Neutrophil (primary cell): ENCODE measurements at regions not wholly inside any gene's neighbourhood (a gene's known extent, or its start where the extent isn't known, plus 50 kb on each side); places are given as distances from the start of the nearest gene placed in this dataset.

Experiments
- H3K27ac ChIP-seq: fragments of 200-600 bp; sonication (generic); 2 replicates; pipeline ENCODE4 v1.5.1; 2016; ENCODE audit warnings: mild to moderate bottlenecking, moderate library complexity
- H3K27me3 ChIP-seq: fragments of 200-600 bp; sonication (generic); 2 replicates; pipeline ENCODE4 v1.6.0; 2016; ENCODE audit warnings: mild to moderate bottlenecking
- H3K36me3 ChIP-seq: fragments of 200-600 bp; sonication (generic); 2 replicates; pipeline ENCODE4 v1.5.1; 2017
- H3K4me1 ChIP-seq, 2 experiments: fragments of 200-600 bp in 1 of 2; sonication (generic) in 1 of 2; 1 replicate in 1 of 2; 2 replicates in 1 of 2; pipeline versions ENCODE4 v1.5.1 to v1.6.1; 2013 to 2016; ENCODE audit warnings: low read depth in 1 of 2, low read length in 1 of 2, mild to moderate bottlenecking in 1 of 2, moderate library complexity in 1 of 2; ENCODE audit not compliant: control insufficient read depth in 1 of 2, insufficient read depth in 1 of 2
- H3K4me3 ChIP-seq, 2 experiments: fragments of 200-600 bp in 1 of 2; sonication (generic) in 1 of 2; 1 replicate in 1 of 2; 2 replicates in 1 of 2; pipeline ENCODE4 v1.5.1; 2013 to 2016; ENCODE audit warnings: low read depth in 1 of 2, low read length in 1 of 2, mild to moderate bottlenecking in 1 of 2, moderate library complexity in 1 of 2
- H3K9me3 ChIP-seq: fragments of 200-600 bp; sonication (generic); 2 replicates; pipeline ENCODE4 v1.5.1; 2016
- TF ChIP-seq, protein P1 (sequence below): fragments of 200-600 bp; sonication (generic); IDR thresholded peaks from 2 replicates; pipeline ENCODE4 v1.5.1; 2016; ENCODE audit warnings: antibody characterized with exemption

DNA sequence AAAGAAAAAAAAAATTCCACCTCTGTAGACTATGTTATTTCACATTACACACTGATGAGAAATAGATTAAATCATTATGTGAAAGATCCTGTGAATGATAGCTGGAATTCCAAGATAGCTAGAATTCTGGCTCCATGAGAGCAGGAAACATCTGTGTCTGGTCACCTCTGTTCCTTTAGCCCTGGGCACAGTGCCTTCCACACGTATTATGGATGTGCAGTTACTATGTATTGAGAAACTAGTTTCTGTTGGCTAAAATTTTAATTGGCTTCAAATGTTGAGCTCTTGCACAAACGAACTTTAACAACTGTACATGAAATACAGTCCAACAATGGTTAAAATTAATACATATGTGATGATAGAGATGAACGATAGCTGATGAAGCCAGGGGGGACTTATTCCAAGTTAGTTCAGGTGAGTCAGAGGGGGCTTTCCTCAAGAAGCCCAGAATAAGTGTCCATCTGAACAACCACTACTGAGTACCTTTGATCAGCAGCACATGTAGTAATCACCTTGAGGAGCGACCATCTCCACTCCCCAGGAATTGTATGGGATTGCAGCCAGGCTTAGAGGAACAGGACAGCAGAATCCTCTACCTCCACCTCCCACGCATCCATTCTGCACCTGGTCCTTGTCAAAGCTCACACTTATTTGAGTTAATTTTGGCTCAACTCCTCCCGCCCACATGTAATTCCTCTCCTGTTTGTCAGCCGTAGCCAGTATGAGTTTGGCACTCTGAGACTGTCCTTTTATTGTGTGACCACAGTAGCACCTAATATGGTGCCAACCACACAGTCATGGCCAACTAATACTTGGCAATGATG lies 68.6 kb downstream of the NABP1 start:
- no peaks in the 10 kb centered on the region for H3K27me3 ChIP-seq
- no peaks in the 10 kb centered on the region for H3K9me3 ChIP-seq
- H3K4me3 ChIP-seq, result no peak overlapping the region
- H3K27ac ChIP-seq, result no peak overlapping the region
- TF ChIP-seq, protein P1, sequence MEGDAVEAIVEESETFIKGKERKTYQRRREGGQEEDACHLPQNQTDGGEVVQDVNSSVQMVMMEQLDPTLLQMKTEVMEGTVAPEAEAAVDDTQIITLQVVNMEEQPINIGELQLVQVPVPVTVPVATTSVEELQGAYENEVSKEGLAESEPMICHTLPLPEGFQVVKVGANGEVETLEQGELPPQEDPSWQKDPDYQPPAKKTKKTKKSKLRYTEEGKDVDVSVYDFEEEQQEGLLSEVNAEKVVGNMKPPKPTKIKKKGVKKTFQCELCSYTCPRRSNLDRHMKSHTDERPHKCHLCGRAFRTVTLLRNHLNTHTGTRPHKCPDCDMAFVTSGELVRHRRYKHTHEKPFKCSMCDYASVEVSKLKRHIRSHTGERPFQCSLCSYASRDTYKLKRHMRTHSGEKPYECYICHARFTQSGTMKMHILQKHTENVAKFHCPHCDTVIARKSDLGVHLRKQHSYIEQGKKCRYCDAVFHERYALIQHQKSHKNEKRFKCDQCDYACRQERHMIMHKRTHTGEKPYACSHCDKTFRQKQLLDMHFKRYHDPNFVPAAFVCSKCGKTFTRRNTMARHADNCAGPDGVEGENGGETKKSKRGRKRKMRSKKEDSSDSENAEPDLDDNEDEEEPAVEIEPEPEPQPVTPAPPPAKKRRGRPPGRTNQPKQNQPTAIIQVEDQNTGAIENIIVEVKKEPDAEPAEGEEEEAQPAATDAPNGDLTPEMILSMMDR, result no peak
- H3K4me1 ChIP-seq, result no peaks in the 10 kb centered on the region
- H3K36me3 ChIP-seq, result no peaks in the 10 kb centered on the region

DNA sequence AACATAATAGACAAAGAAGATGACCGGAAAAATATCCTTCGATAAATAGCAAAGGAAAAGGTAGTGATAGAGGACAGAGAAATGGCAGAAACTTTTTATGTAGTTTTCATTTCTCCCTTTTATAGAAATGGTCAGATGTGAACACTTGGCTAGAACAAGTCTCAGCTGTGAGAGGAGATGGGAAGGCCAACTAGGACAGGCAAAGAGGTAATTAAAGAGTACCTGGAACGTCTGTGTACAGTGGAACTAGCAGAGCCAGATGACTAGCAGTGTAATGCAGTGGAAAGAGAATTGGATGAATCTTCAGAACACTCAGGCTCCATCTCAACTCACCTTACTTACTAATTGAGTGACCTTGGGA lies 69.2 kb downstream of the NABP1 start:
- Histone ChIP-seq H3K36me3 (no peaks in the 10 kb centered on the region), H3K4me3 (no peak overlapping the region)

DNA sequence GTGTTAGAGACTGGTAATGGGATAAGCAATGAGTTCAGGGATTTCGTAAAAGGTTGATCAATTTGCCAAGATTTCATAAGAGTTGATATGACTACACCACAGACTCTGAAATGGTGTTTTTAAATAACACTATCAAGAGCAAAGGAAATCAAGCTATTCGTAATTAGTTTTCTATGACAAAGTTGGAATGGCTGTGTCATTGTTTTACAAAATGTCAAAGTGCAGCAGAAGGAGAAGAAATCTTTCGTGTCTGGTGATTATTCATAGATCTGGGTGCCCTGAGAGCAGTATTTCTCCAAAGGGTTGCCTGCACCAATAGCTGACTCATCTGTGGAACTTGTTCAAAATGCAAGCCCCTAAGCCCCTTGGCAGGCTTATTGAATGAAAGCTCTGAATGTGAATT lies 70.1 kb downstream of the NABP1 start:
- no peaks in the 10 kb centered on the region for H3K27me3 ChIP-seq
- no peaks in the 10 kb centered on the region for H3K4me1 ChIP-seq
- no peaks in the 10 kb centered on the region for H3K9me3 ChIP-seq
- TF ChIP-seq, protein P1, result no peak
- H3K36me3 ChIP-seq, result no peaks in the 10 kb centered on the region
- no peak overlapping the region for H3K27ac ChIP-seq
- no peak overlapping the region for H3K4me3 ChIP-seq

More for the DNA sequence above, 69.2 kb downstream of the NABP1 start:
- no peaks in the 10 kb centered on the region for H3K4me1 ChIP-seq
- TF ChIP-seq, protein P1, result no peak
- H3K27me3 ChIP-seq, result no peaks in the 10 kb centered on the region
- H3K9me3 ChIP-seq, result no peaks in the 10 kb centered on the region
- H3K27ac ChIP-seq, result no peak overlapping the region

DNA sequence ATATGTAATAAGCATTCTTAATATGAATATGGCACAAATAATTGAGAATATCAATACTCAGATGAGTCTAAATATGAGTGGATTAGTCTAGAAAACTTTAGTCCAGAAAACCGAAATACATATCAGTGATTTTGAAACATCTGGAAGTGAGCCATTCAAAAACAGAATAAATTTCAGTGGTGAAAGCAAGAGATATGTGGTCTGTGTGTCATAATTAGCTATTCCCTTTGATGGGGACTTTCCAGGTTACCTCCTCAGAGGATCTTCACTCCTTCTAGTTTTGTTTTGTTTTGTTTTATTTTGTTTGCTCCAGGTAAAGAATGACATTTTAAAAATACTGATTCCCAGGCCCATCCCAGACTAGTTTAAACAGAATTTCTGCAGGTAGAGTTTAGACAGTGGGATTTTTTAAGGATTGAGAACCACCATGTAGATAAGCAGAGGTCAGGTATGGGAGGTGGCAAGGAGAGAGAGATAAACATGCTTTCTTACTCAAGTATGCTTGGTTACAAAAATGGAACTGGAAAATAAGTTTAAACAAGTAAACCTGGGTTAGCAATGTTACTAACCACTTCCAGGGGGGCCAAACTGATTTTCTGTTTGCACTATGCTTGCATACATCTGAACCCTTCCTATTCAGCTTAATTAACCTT lies 70.7 kb downstream of the NABP1 start:
- Histone ChIP-seq H3K27me3 (no peaks in the 10 kb centered on the region), H3K36me3 (no peaks in the 10 kb centered on the region), H3K4me1 (no peaks in the 10 kb centered on the region), H3K4me3 (no peak overlapping the region), H3K9me3 (no peaks in the 10 kb centered on the region), H3K27ac (no peak overlapping the region)
- TF ChIP-seq, protein P1, result no peak

DNA sequence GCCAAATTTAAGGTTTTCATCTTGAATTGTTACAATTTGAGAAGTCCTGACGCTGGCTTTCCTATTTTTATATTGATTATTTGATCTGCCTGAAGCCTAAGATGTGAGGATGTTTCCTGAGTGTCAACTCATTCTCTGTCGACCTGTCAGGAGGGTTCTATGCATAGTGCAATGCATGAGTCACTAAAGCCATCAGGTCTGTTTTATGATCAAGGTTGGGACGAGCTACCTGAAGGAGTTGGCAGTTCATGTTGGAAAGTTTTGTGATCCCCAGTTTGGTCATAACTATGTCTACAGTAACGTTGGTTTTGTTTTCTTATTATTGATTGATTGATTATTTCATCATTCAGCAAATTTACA lies 71.2 kb downstream of the NABP1 start:
- H3K27me3 ChIP-seq, result no peaks in the 10 kb centered on the region
- H3K4me3 ChIP-seq, result no peak overlapping the region
- H3K27ac ChIP-seq, result no peak overlapping the region
- no peaks in the 10 kb centered on the region for H3K36me3 ChIP-seq
- H3K9me3 ChIP-seq, result no peaks in the 10 kb centered on the region
- TF ChIP-seq, protein P1, result no peak
- H3K4me1 ChIP-seq, result no peaks in the 10 kb centered on the region
